ENCODE measurements at regions not wholly inside any gene's neighbourhood (a gene's known extent, or its start where the extent isn't known, plus 50 kb on each side); places are given as distances from the start of the nearest gene placed in this dataset.
"Not testable (repeated sequence)": the region's sequence is repeated elsewhere in the genome, so short reads cannot be mapped to it uniquely, and the experiment has no call there.

DNA sequence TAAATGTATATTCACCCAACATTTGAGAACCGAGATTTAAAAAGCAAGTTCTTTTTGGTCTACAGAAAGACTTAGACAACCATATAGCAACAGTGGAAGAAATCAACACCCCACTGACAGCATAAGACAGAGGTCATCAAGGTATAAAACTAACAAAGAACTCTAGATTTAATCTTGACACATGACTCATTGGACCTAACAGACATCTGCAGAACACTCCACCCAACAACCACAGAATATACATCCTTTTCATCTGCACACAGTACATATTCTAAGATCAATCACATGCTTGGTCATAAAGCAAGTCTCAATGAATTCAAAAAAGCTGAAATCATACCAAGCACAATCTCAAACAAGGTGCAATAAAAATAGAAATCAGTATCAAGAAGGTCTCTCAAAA is 65.8 kb downstream of the SPIN4 start:
- no peak for DNase-seq (ENCODE audit: low read depth)

GRCh38 chrX:63284659-63285058 is 66.5 kb downstream of the SPIN4 start:
- no peak for DNase-seq (ENCODE audit: low read depth)

GRCh38 chrX:63283348-63283747 is 67.8 kb downstream of the SPIN4 start:
- DNase-seq (ENCODE audit: low read depth) = no peak

- DNase-seq (ENCODE audit: low read depth) = no peak
These were observed 68.3 kb downstream of the SPIN4 start for GRCh38 chrX:63282828-63283227.

DNA sequence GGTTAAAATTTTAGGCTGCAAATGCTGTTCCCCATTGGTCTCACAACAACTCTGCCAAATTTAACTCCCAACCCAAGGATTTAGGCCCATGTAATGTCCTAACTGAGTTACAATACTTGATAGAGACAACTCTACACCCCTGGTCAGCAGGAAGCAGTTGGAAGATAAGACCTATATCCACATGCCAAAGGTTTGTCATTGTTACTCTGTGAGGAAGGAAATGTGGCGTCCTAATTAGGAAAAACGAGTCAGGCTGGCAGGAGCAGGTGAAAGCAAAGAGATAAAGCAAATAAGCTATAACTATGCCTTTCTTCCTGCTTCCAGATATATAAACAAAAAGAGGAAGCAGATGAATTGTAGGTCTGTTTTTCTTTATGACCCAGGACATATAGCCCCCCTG is 69.1 kb downstream of the SPIN4 start:
- no peak for DNase-seq (ENCODE audit: low read depth)

DNA sequence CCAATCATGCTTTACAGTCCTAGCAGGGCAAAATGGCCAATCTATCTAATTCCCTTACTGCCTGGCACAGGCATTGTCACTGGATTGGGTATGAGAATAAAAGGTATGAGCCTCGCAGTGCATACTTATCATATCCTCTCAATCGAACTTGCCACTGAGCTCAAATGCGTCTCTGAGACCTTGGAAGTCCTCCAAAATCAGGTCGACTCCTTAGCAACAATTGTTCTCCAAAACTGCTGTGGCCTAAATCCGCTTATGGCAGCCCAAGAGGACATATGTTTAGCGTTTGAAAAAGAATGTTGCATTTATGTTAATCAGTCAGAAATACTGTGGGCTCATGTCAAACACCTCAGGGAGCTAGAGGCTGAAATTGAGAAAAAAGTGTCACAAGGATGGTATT is 69.7 kb downstream of the SPIN4 start:
- no peak for DNase-seq (ENCODE audit: low read depth)

DNA sequence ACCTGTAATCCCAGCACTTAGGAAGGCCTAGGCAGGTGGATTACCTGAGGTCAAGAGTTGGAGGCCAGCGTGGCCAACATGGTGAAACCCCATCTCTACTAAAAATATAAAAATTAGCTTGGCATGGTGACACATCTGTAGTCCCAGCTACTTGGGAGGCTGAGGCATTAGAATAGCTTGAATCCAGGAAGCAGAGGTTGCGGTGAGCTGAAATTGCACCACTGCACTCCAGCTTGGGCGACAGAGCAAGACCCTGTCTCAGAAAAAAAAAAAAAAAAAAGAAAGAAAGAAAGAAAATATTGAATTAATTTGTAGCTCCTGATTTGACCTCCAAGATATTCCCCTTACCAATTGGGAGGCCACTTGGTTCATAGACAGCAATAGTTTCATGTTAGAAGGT is 73.7 kb downstream of the SPIN4 start:
- DNase-seq (ENCODE audit: low read depth) = not testable (repeated sequence)

DNA sequence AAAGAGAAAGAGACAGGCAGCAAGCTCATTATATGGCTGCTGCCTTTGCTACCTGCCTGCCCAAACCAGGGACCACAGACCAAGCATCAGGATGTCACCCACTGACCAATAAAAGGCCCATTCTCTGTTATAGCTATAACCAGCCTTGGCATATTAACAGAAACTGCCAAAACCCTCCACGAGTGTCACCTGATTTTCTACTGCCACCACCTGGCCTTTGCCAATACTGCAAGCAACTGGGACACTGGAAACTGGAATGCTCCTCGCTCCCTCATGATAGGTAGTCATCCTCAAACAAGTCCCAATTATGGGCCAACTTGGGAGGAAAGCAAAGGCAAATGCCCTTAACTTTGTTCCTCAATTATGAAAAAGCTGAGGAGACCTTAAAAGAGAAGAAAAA is 76.0 kb downstream of the SPIN4 start:
- no peak for DNase-seq (ENCODE audit: low read depth)

DNA sequence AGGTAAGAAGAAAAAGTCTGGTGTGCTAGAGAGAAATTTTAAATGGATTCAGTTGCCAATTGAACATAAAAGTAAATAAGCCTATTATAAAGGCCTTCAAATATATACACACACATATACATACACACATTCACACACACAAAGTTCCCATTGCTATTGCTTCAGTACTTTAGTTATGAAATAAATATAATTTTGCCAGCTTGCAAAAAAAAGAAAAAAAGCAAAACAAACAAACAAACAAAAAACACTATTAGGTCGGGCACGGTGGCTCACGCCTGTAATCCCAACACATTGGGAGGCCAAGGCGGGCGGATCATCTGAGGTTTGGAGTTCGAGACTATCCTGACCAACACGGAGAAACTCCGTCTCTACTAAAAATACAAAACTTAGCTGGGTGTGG is 80.3 kb downstream of the SPIN4 start:
- DNase-seq (ENCODE audit: low read depth) = no peak

GRCh38 chrX:63258144-63258543 is 93.0 kb downstream of the SPIN4 start:
- no peak for DNase-seq (ENCODE audit: low read depth)

GRCh38 chrX:63250253-63250868 is 100.8 kb downstream of the SPIN4 start:
- peak; percentile 38 for DNase-seq (ENCODE audit: low read depth)

DNA sequence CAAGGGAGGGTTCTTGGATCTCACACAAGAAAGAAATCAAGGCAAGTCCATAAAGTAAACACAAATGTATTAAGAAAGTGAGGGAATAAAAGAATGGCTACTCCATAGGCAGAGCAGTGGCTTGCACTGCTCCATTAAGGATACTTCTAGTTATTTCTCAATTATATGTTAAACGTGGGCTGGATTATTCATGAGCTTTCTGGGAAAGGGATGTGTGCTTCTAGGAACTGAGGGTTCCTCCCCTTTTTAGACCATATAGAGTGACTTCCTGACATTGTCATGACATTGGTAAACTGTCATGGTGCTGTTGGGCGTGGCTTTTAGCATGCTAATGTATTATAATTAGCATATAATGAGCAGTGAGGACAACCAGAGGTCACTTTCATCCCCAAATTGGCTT is 108.4 kb downstream of the SPIN4 start:
- not testable (repeated sequence) for DNase-seq (ENCODE audit: low read depth)

GRCh38 chrX:63235963-63236362 is 115.2 kb downstream of the SPIN4 start:
- DNase-seq (ENCODE audit: low read depth) = not testable (repeated sequence)

GRCh38 chrX:63233013-63233412 is 118.1 kb downstream of the SPIN4 start:
- not testable (repeated sequence) for DNase-seq (ENCODE audit: low read depth)

DNA sequence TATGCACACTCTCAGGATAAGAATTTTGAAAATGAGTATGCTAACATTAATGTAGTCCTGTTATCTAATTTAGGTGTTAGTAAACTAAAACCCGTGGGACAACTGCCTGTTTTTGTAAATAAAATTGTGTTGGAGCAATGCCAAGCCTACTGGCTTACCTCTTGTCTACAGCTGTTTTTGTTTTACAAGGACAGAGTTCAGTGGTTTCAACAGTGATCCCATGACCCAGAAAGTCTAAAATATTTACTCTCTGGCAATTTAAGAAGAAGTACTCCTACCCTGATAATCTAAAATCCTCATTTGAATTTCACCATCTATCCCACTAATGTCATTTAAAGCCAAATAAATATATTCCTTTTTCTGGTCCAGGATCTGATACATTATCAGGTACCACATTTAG is 132.9 kb downstream of the SPIN4 start:
- not testable (repeated sequence) for DNase-seq (ENCODE audit: low read depth)

DNA sequence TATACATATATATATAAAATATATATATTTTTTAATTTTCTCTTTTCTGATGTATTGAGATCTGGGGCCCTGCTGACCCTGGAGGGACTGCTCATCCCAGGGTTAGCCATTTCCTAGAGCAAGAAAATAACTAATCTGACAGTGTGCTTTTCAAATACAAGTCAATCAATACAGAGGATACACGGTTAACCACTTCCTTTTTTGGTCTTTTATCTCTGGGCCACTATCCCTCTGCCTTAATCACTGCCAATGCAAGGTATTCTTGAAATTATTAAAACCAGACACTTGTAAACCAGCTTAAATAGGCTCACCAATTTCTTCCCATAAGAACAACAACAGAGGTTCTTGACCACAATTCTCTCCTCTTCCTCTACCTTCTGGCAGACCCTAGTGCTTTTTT is 133.6 kb downstream of the SPIN4 start:
- DNase-seq (ENCODE audit: low read depth) = not testable (repeated sequence)

DNA sequence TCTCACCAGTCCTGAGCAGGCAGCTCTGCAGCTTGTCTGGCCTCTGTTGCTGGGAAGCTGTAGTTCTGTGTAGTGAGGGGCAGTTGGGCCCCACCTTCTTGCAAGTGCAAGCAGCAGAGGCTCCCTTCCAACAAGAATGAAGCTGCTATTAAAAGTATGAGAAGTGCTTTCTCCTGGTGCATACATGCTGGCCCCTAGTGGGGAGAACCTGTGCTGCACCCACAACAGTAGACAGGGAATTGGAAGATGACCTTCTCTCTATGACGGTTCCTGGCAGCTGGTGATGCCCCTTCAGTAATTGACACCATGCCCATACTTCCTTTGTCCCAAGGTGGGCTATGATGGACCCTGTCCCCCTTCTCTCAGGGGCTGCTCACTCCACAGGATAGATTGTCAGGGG is 141.5 kb downstream of the SPIN4 start:
- not testable (repeated sequence) for DNase-seq (ENCODE audit: low read depth)

GRCh38 chrX:63209128-63209527 is 142.0 kb downstream of the SPIN4 start:
- not testable (repeated sequence) for DNase-seq (ENCODE audit: low read depth)

- DNase-seq (ENCODE audit: low read depth) = not testable (repeated sequence)
These were observed 146.7 kb downstream of the SPIN4 start for GRCh38 chrX:63204266-63205074.

- not testable (repeated sequence) for DNase-seq (ENCODE audit: low read depth)
These were observed 149.1 kb downstream of the SPIN4 start for GRCh38 chrX:63201987-63202386.

- DNase-seq (ENCODE audit: low read depth) = not testable (repeated sequence)
These were observed 152.4 kb downstream of the SPIN4 start for GRCh38 chrX:63198693-63199092.

DNA sequence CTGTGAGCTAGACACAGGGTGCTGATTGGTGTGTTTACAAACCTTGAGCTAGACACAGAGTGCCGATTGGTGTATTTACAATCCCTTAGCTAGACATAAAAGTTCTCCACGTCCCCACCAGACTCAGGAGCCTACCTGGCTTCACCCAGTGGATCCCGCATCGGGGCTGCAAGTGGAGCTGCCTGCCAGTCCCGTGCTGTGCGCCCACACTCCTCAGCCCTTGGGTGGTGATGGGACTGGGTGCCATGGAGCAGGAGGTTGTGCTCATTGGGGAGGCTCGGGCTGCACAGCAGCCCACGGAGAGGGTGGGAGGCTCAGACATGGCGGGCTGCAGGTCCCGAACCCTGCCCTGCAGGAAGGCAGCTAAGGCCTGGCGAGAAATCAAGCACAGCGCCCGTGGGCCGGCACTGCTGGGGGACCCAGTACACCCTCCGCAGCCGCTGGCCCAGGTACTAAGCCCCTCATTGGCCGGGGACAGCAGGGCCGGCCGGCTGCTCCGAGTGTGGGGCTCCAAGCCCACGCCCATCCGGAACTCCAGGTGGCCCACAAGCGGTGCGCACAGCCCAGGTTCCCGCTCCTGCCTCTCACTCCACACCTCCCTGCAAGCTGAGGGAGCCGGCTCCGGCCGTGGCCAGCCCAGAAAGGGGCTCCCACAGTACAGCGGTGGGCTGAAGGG is 158.6 kb downstream of the SPIN4 start:
- not testable (repeated sequence) for DNase-seq (ENCODE audit: low read depth)

- DNase-seq (ENCODE audit: low read depth) = no peak
These were observed 165.0 kb downstream of the SPIN4 start for GRCh38 chrX:63186137-63186536.
